Nephron (organoid): ENCODE measurements at regions not wholly inside any gene's neighbourhood (a gene's known extent, or its start where the extent isn't known, plus 50 kb on each side); places are given as distances from the start of the nearest gene placed in this dataset.
"Not testable (repeated sequence)": the region's sequence is repeated elsewhere in the genome, so short reads cannot be mapped to it uniquely, and the experiment has no call there.

Experiments used
- H3K27ac Mint-ChIP-seq, 3 experiments: 2 replicates each; pipeline ENCODE4 v1.8.0; 2020; ENCODE audit warnings: mixed read lengths in 3 of 3, mild to moderate bottlenecking in 2 of 3, moderate library complexity in 1 of 3
- H3K27me3 Mint-ChIP-seq: 2 replicates; pipeline ENCODE4 v1.8.0; 2021; ENCODE audit warnings: low read depth, mild to moderate bottlenecking, moderate library complexity, mixed read lengths
- H3K36me3 Mint-ChIP-seq: 2 replicates; pipeline ENCODE4 v1.8.0; 2020; ENCODE audit warnings: low read depth, mixed read lengths
- H3K4me1 Mint-ChIP-seq: 2 replicates; pipeline ENCODE4 v1.8.0; 2020; ENCODE audit warnings: mixed read lengths
- H3K4me3 Mint-ChIP-seq, 3 experiments: 2 replicates each; pipeline ENCODE4 v1.8.0; 2020; ENCODE audit warnings: mild to moderate bottlenecking in 3 of 3, mixed read lengths in 3 of 3, moderate library complexity in 2 of 3
- H3K9me3 Mint-ChIP-seq: 2 replicates; pipeline ENCODE4 v1.8.0; 2020; ENCODE audit warnings: mixed read lengths
- TF ChIP-seq, protein P1 (sequence below), 3 experiments: fragments of 200-600 bp; sonication (generic); IDR thresholded peaks; one replicate each; pipeline ENCODE4 v1.5.0; 2021; ENCODE audit warnings: antibody characterized with exemption in 3 of 3; ENCODE audit not compliant: unreplicated experiment in 3 of 3

DNA sequence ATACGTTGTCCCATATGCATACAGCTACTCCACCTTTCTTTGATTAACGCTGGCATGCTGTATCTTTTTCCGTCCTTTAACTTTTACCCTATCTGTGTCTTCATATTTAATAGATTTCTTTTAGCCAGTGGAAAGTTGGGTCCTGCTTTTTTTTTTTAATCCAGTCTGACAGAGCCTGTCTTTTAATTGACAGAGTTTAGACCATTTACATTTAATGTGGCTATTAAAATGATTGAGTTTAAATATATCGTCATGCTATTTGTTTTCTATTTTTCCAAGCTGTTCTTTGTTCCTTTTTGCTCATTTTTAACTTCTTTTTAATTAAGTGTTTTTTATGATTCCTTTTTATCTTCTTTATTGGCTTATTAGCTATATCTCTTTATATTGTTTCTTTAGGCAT is 217.6 kb upstream of the NEBL start:
- no peak overlapping the region for H3K27ac Mint-ChIP-seq
- no peak overlapping the region for H3K4me3 Mint-ChIP-seq
- TF ChIP-seq, protein P1, sequence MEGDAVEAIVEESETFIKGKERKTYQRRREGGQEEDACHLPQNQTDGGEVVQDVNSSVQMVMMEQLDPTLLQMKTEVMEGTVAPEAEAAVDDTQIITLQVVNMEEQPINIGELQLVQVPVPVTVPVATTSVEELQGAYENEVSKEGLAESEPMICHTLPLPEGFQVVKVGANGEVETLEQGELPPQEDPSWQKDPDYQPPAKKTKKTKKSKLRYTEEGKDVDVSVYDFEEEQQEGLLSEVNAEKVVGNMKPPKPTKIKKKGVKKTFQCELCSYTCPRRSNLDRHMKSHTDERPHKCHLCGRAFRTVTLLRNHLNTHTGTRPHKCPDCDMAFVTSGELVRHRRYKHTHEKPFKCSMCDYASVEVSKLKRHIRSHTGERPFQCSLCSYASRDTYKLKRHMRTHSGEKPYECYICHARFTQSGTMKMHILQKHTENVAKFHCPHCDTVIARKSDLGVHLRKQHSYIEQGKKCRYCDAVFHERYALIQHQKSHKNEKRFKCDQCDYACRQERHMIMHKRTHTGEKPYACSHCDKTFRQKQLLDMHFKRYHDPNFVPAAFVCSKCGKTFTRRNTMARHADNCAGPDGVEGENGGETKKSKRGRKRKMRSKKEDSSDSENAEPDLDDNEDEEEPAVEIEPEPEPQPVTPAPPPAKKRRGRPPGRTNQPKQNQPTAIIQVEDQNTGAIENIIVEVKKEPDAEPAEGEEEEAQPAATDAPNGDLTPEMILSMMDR (IDR thresholded peaks at IDR 0.05; ENCODE audit: unreplicated experiment in 3 of 3), result no peak
- no peaks in the 10 kb centered on the region for H3K4me1 Mint-ChIP-seq
- peaks cover 22% of the 10 kb centered on the region for H3K36me3 Mint-ChIP-seq
- H3K27me3 Mint-ChIP-seq, result no peaks in the 10 kb centered on the region
- H3K9me3 Mint-ChIP-seq, result peaks cover 40% of the 10 kb centered on the region

DNA sequence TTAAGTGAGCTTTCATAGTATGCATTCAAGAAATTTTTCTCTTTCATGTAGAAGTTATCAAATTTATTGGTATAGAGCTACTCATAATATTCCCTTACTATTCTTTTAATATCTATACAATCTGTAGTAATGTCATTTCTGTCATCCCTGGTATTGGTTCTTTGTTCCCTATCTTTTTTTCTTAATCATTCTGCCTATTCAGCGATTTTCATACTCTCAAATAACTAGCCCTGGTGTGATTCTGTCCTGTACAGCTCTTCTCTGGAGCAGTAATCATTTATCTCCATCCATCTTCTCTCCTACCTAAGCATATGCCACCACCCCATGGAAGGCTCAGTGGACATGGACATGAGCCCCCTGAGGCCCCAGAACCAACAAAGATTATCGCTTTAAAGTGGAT is 213.2 kb upstream of the NEBL start:
- no peaks in the 10 kb centered on the region for H3K4me1 Mint-ChIP-seq
- H3K36me3 Mint-ChIP-seq, result peaks cover 11% of the 10 kb centered on the region
- H3K27ac Mint-ChIP-seq, result no peak overlapping the region
- TF ChIP-seq, protein P1 (IDR thresholded peaks at IDR 0.05; ENCODE audit: unreplicated experiment in 3 of 3), result no peak
- H3K4me3 Mint-ChIP-seq, result no peak overlapping the region
- peaks cover 4% of the 10 kb centered on the region for H3K27me3 Mint-ChIP-seq
- H3K9me3 Mint-ChIP-seq, result peaks cover 50% of the 10 kb centered on the region

DNA sequence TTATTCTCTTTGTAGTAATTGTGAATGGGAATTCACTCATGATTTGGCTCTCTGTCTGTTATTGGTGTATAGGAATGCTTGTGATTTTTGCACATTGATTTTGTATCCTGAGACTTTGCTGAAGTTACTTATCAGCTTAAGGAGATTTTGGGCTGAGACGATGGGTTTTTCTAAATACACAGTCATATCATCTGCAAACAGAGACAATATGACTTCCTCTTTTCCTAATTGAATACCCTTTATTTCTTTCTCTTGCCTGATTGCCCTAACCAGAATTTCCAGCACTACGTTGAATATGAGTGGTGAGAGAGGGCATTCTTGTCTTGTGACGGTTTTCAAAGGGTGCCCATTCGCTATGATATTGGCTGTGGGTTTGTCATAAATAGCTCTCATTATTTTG is 209.8 kb upstream of the NEBL start:
- H3K4me1 Mint-ChIP-seq, H3K27ac Mint-ChIP-seq, H3K27me3 Mint-ChIP-seq, H3K4me3 Mint-ChIP-seq, H3K36me3 Mint-ChIP-seq: not testable (repeated sequence)
- H3K9me3 Mint-ChIP-seq, result peaks cover 45% of the 10 kb centered on the region

DNA sequence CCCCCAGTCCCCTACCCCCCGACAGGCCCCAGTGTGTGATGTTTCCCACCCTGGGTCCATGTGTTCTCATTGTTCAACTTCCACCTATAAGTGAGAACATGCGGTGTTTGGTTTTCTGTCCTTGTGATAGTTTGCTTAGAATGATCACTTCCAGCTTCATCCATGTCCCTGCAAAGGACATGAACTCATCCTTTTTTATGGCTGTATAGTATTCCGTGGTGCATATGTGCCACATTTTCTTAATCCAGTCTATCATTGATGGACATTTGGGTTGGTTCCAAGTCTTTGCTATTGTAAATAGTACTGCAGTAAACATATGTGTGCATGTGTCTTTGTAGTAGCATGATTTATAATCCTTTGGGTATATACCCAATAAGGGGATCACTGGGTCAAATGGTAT is 208.2 kb upstream of the NEBL start:
- H3K27me3 Mint-ChIP-seq, H3K4me3 Mint-ChIP-seq, H3K36me3 Mint-ChIP-seq, H3K4me1 Mint-ChIP-seq, H3K27ac Mint-ChIP-seq: not testable (repeated sequence)
- H3K9me3 Mint-ChIP-seq, result peaks cover 35% of the 10 kb centered on the region

DNA sequence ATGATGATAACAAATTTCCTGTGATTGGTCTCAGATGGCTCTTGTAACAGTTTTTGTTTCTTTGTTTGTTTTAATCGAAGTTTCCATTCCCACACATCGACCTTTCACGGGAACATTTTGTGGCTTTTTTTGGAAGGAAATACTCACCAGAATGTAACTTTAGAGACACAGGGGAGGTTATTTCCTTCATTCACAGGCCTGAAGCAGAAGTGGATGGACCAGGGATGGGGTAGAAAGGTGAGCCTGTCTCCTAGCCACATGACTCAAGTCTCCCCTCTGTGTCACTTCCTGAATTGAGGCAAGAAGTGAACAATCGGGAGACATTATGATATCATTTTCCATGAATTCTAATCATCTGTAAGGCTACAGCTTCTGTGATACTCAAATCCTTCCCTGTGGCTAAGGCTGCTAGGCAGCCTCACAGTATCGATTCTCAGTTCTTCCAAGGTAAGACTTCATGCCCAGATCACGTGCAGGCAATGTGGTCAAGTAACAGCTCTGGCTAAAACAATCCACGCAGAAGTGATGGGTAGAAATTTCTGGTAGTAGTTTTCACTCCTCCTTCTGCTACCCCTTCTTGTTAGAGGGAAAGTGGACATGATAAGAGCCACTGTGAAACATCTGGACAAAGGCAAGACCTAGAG is 203.9 kb upstream of the NEBL start:
- Mint-ChIP-seq H3K36me3 (no peaks in the 10 kb centered on the region), H3K4me3 (no peak overlapping the region), H3K4me1 (peaks cover 17% of the 10 kb centered on the region), H3K27ac (peak overlapping the region in 2 of 3 experiments; percentile 12 to 16), H3K27me3 (no peaks in the 10 kb centered on the region), H3K9me3 (peaks cover 8% of the 10 kb centered on the region)
- TF ChIP-seq, protein P1 (IDR thresholded peaks at IDR 0.05; ENCODE audit: unreplicated experiment in 3 of 3), result no peak

DNA sequence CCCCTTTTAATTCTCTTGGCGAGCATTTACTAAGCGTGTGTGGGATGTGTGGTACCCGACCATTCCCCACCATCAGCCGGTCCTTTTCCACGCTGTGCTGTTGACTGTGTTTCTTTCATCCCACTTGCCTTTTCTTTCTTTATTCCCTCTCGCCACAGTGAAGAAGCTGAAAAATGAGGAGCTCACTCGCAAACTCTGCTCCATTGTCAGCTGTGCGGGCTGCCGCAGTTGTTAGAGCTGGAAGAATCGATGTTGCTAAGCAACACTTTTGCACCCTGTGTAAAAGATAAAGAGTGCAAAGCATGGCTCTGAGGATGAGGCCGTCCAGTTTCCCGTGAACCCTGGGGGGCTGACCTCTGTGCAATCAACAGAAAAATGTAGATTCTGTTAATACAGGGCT is 203.1 kb upstream of the NEBL start:
- TF ChIP-seq, protein P1 (IDR thresholded peaks at IDR 0.05; ENCODE audit: unreplicated experiment in 3 of 3), result no peak
- Mint-ChIP-seq H3K4me1 (peaks cover 17% of the 10 kb centered on the region), H3K9me3 (peaks cover 8% of the 10 kb centered on the region), H3K27me3 (no peaks in the 10 kb centered on the region), H3K36me3 (no peaks in the 10 kb centered on the region), H3K4me3 (no peak overlapping the region), H3K27ac (peak overlapping the region in 1 of 3 experiments; percentile 31)

DNA sequence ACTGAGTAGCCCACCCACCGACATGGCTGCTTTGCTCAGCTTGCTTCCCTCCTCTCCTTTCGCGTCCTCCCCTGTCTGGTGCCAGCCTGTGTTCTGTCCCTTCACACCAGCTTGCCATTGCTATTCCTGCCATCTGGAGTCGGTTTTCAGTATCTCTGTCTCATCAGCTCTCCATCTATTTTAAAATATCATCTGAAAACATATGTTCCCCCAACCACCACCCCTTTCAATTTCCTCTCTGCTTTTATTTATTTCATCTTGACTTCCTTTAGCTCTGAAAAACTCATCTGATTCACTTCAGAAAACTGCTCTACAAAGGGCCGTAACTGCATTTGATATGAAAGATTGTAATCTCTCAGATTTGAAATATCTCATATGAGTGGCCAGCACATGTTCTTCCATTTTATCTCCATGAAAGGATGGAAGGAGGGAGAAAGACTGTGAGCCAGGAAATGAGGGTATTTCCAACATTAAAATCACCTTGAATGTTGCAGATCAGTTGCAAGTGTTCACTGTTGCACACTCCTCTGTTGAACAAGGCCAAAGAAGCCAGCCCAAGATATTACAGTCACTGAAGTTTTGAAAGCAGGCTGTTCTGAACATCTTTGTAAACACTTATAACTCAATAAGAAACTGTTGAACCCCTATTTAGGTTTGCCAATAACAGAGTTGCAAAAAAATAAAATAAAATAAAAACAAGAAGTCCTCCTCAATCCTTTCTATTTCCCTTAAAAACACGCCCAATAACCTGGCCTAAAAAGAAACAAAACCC is 202.4 kb upstream of the NEBL start:
- H3K9me3 Mint-ChIP-seq, result peaks cover 6% of the 10 kb centered on the region
- no peaks in the 10 kb centered on the region for H3K27me3 Mint-ChIP-seq
- peaks cover 17% of the 10 kb centered on the region for H3K4me1 Mint-ChIP-seq
- H3K36me3 Mint-ChIP-seq, result no peaks in the 10 kb centered on the region
- no peak overlapping the region for H3K4me3 Mint-ChIP-seq
- peak overlapping the region in 2 of 3 experiments; percentile 2 to 8 for H3K27ac Mint-ChIP-seq
- TF ChIP-seq, protein P1 (IDR thresholded peaks at IDR 0.05; ENCODE audit: unreplicated experiment in 3 of 3), result no peak
